HAP-1 (cell line): ENCODE measurements at regions not wholly inside any gene's neighbourhood (a gene's known extent, or its start where the extent isn't known, plus 50 kb on each side); places are given as distances from the start of the nearest gene placed in this dataset.

Source experiments
- DNase-seq, 2 experiments: peaks; one replicate each; pipeline ENCODE4 v3.0.0-alpha.2; 2016 to 2020; ENCODE audit warnings: low spot score in 2 of 2
- H3K27me3 ChIP-seq: fragments of 250-450 bp; sonication (Bioruptor Pico); 2 replicates; pipeline ENCODE4 v1.5.1; 2020; ENCODE audit warnings: low read depth, mild to moderate bottlenecking, moderate library complexity
- H3K36me3 ChIP-seq: fragments of 250-450 bp; sonication (Bioruptor Pico); replicated peaks from 2 replicates; pipeline ENCODE4 v1.5.1; 2020; ENCODE audit warnings: mild to moderate bottlenecking
- H3K4me1 ChIP-seq: fragments of 250-450 bp; sonication (Bioruptor Pico); 2 replicates; pipeline ENCODE4 v1.5.1; 2020; ENCODE audit warnings: mild to moderate bottlenecking
- H3K4me3 ChIP-seq: fragments of 250-450 bp; sonication (Bioruptor Pico); 2 replicates; pipeline ENCODE4 v1.5.1; 2020; ENCODE audit warnings: mild to moderate bottlenecking, moderate library complexity
- H3K9me3 ChIP-seq: fragments of 250-450 bp; sonication (Bioruptor Pico); 2 replicates; pipeline ENCODE4 v1.5.1; 2020; ENCODE audit warnings: mild to moderate bottlenecking, moderate library complexity
- in situ Hi-C: fragments of 300-500 bp; cut with MboI; formaldehyde crosslinking; loops from 3 replicates; pipeline ENCODE4 v1.14.3; 2020; ENCODE audit warnings: low sequenced_read_pairs, inconsistent platforms, mixed read lengths

DNA sequence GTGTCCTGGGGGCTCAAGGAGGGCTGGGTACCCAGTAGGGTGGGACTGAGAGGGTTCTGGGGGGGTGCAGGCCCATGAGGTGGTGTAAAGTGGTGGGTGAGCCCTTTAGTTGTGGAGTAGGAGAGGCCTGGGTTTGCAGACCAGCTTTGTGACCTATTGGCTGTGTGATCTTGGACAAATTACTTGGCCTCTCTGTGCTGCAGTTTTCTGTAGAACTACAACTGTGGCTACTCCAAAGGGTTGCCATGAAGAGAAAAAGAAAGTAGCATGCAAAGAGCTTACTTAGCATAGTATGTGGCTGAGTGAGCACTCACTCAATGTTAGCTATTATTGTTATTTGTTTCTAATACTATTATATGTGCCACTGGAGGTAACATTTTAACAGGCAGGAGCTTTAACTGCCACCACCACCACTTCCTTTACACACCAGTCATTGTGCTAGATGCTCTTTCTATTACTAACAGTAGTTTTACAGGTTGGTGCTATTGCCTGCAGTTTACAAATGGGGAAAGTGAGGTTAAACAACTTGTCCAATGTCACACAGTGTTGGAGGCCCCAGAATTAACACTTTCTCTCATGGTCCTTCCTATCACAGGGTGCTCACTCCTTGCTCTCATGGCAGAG is 286.8 kb downstream of the DHX35 start:
- no peaks in the 10 kb centered on the region for H3K4me1 ChIP-seq
- H3K27me3 ChIP-seq = no peaks in the 10 kb centered on the region
- H3K36me3 ChIP-seq = no peaks in the 10 kb centered on the region
- no peak for DNase-seq
- no peak overlapping the region for H3K4me3 ChIP-seq
- no peaks in the 10 kb centered on the region for H3K9me3 ChIP-seq
- in situ Hi-C loops = no loop called here

DNA sequence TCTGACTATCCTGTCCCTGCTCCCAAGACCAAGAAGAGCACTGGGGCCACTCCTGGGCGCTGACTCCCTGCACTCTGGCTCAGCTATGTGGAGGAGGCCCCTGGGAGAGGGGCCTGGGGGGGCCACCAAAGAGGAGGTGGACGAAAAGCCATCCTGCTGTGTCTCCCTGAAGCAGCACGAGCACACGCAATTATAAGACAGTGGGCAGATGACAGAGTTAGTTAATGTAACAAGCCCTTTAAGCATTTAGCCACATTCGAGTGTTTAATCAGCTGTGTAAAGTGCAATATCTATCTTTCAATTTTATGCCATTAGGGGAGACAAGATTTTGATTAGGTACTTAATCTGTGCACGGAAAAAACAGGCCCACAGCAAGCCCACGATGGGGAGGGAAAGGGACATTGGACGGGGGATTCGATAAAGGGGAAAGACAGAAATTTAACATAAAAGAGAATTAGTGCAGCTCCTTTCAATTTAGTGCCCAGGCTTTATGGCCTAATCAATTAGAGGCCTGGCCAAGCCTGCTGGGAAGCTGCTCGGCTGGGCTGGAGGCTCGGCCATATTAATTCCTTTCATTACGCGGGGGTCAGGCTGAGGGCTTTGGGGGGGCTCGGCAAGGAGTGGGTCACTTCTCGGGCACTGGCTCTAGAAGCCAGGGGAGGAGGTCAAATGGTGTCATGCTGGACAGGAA is 286.2 kb downstream of the DHX35 start:
- in situ Hi-C loops = no loop called here
- Histone ChIP-seq H3K4me3 (no peak overlapping the region), H3K36me3 (no peaks in the 10 kb centered on the region), H3K27me3 (no peaks in the 10 kb centered on the region), H3K4me1 (no peaks in the 10 kb centered on the region), H3K9me3 (no peaks in the 10 kb centered on the region)
- no peak for DNase-seq

DNA sequence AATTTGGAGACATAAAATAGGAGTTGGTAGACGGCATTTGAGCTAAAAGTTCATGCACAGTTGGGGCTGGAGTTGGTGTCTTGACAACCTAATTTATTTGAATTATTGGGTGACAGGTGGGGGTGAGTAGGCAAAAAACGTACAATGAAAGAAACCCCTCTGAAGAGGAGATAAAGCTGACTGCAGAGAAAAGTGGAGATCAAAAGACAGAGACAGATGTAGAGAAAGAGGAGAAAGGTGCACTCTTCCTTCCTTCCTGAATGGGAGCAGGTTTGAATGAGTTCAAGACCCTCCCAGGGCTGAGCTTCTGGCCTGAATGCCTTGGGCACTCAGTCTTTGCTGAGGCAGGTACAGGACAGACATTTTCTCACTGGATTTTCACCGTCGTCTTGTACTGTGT is 284.3 kb downstream of the DHX35 start:
- H3K4me1 ChIP-seq = no peaks in the 10 kb centered on the region
- no peak overlapping the region for H3K4me3 ChIP-seq
- DNase-seq = no peak
- no peaks in the 10 kb centered on the region for H3K36me3 ChIP-seq
- no peaks in the 10 kb centered on the region for H3K9me3 ChIP-seq
- H3K27me3 ChIP-seq = no peaks in the 10 kb centered on the region
- in situ Hi-C loops = no loop called here

DNA sequence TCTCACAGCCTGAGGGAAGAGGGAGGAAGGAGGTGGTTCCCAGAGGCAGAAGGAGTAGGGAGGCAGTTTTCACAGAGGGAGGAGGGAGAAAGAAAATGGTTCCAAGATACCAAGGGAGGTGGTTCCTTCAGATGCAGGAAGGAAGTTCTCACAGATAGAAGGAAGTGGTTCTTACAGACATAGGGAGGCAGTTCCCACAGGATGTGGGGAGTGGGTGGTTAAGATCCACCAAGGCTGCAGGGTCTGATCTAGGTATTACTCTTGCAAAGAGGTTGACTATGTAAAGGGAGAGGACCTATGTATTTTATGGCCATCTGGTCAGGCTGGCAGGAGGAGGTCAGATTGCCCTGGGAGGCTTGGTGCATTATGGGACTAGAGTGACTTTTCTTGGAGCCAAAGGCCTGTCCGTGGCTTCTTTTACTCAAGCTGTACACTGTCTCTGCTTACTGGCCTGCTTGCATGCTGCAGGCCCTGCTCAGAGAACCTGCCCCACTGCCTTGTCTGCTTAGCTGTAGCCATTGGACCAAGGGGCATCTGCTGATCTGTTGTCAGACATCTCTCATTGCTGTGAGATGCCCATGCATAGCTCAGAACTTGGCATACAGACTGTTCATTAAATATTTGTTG is 283.7 kb downstream of the DHX35 start:
- no peak for DNase-seq
- Histone ChIP-seq H3K36me3 (no peaks in the 10 kb centered on the region), H3K9me3 (no peaks in the 10 kb centered on the region), H3K27me3 (no peaks in the 10 kb centered on the region), H3K4me1 (no peaks in the 10 kb centered on the region), H3K4me3 (no peak overlapping the region)
- in situ Hi-C loops = no loop called here

DNA sequence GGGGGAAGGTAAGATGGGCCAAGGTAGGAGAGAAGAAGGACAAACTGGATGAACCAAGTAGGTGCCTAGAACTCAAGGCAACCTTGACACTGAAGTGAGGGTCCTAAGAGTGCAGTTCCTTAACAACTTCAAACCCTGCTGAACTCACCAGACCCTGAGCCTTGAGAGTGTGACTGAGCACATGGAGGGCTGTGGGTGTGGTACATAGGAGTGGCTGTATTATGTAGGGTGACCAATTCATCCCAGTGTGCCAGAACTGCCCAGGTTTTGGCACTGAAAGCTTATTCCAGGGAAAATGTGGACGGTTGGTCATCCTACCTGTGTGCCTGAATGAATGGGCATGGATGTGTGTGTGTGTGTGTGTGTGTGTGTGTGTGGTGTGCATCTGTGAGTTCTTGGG is 281.8 kb downstream of the DHX35 start:
- Histone ChIP-seq H3K27me3 (no peaks in the 10 kb centered on the region), H3K36me3 (no peaks in the 10 kb centered on the region), H3K4me1 (no peaks in the 10 kb centered on the region), H3K9me3 (no peaks in the 10 kb centered on the region), H3K4me3 (no peak overlapping the region)
- in situ Hi-C loops = no loop called here
- no peak for DNase-seq

DNA sequence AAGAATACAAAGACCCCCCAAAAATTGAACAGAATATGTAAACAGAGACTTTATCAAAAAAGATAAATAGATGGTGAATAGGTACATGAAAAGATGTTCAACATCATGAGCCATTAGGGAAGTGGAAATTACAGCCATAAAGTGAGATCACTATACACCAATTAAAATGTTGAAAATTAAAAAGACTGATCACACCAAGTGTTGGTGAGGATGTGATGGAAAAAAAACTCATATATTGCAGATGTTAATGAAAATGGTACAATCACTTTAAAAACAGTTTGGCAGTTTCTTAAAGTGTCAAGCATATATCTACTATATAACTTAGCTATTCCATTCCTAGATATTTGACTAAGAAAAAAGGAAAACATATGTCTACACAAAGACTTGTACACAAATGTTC is 280.5 kb downstream of the DHX35 start:
- Histone ChIP-seq H3K9me3 (no peaks in the 10 kb centered on the region), H3K36me3 (no peaks in the 10 kb centered on the region), H3K4me3 (no peak overlapping the region), H3K4me1 (no peaks in the 10 kb centered on the region), H3K27me3 (no peaks in the 10 kb centered on the region)
- DNase-seq = no peak
- in situ Hi-C loops = no loop called here

DNA sequence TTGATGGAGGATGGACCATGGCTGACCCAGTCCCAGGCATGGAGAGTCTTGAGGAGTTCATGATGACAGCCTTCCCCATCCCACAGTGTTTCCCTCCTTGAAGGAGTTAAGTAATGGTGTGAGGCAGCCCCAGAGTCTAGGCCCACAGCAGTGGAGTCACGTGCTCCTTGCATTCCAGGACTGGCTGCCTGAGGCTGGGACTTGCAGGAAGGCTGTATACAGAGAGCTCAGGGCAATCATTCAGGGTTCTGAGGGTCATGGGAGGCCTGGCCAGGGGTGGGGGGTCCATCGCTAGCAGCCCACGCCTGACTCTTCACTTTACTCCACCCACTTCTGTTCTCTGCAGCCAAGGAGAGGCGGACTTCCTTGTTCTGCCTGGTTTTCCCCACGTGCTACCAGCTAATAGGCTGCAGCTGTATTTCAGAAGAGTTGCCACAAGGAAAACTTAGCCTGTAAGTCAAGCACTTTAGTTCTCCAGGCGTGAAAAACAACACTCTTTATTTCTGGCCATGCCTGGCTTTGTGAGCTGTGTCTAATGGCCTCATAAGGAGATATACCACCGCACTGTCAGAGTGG is 272.5 kb downstream of the DHX35 start:
- in situ Hi-C loops = no loop called here
- Histone ChIP-seq H3K27me3 (no peaks in the 10 kb centered on the region), H3K4me1 (no peaks in the 10 kb centered on the region), H3K4me3 (no peak overlapping the region), H3K9me3 (no peaks in the 10 kb centered on the region), H3K36me3 (no peaks in the 10 kb centered on the region)
- DNase-seq = no peak

DNA sequence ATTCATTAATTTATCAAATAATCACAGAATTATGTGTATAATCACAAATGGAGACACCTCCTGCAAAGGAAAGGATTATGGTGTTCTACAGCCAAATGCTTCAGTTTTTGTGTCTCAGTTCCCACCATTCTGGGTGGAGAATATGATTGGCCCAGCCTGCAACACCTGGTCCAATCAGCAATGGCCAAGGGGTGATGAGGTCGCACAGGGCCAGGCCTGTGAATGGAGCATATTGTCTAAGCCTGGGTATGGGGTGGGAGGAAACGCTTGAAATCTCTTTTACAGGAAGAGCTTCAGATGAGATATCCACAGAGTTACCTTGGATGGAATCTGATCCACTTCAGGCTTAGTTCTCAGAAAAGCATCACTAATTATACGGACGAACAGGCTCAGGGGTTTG is 271.6 kb downstream of the DHX35 start:
- in situ Hi-C loops = no loop called here
- H3K9me3 ChIP-seq = no peaks in the 10 kb centered on the region

DNA sequence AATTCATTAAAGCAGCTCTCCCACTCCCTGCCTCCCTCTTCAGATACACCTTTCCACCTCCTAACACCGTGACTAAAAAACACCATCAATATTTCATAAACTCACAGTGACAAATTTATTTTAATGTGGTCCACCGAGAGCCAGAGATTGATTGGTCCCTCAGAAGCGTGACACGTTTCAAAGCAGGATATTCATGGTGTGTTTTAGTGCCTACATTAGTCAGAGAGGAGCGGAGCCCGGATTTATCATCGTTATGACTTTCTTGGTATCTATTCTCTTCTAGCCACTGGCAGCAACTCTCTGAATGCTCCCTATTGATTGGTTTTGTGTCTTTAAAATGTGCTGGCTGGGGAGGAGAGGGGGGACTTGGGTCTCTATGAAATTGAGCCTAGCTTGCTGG is 265.3 kb downstream of the DHX35 start:
- H3K4me1 ChIP-seq = no peaks in the 10 kb centered on the region
- no peak for DNase-seq
- no peaks in the 10 kb centered on the region for H3K36me3 ChIP-seq
- H3K4me3 ChIP-seq = no peak overlapping the region
- no peaks in the 10 kb centered on the region for H3K9me3 ChIP-seq
- no peaks in the 10 kb centered on the region for H3K27me3 ChIP-seq
- in situ Hi-C loops = no loop called here

More for the DNA sequence above, 271.6 kb downstream of the DHX35 start:
- no peak for DNase-seq
- Histone ChIP-seq H3K4me1 (no peaks in the 10 kb centered on the region), H3K36me3 (no peaks in the 10 kb centered on the region), H3K4me3 (no peak overlapping the region), H3K27me3 (no peaks in the 10 kb centered on the region)

DNA sequence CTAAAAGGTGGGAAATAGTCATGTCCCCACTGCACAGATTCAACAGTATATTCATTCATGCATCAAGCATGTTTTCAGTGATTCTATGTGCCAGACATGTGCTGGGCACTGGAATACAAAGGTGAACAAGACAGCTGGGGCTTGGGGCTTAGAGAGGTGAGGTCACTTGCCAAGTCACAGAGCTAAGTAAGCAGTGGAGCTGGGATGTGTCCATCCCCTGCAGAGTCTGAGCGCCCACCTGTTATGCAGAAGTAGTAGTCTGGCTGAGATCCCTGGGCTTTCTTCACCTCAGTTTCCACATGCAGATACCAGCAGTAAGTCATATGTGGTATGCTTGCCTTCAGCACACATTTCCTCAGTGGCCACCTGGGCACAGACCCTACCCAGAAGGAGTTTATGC is 263.8 kb downstream of the DHX35 start:
- Histone ChIP-seq H3K4me1 (no peaks in the 10 kb centered on the region), H3K27me3 (no peaks in the 10 kb centered on the region), H3K36me3 (no peaks in the 10 kb centered on the region), H3K9me3 (no peaks in the 10 kb centered on the region), H3K4me3 (no peak overlapping the region)
- no peak for DNase-seq
- in situ Hi-C loops = no loop called here

DNA sequence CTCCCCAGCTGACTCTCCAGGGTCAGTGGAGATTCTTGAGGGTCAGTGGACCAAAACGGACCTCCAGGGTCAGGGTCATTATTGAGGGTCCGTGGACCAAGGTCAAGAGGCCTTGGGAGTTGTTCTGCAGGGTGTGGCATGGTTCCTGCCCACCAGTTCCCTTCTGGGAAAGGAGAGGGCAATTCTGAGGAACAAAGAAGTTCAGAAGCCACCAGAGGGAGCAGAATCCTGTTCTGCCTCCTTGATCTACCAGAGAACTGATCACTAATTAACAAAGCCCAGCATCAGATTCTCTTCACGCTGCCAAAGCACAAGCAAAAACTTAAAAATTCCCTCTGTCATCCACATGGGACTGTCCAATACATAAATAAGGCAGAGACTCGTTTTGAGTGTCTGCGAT is 263.4 kb downstream of the DHX35 start:
- no peaks in the 10 kb centered on the region for H3K36me3 ChIP-seq
- no peaks in the 10 kb centered on the region for H3K9me3 ChIP-seq
- H3K27me3 ChIP-seq = no peaks in the 10 kb centered on the region
- H3K4me1 ChIP-seq = no peaks in the 10 kb centered on the region
- in situ Hi-C loops = no loop called here
- no peak overlapping the region for H3K4me3 ChIP-seq
- DNase-seq = no peak

DNA sequence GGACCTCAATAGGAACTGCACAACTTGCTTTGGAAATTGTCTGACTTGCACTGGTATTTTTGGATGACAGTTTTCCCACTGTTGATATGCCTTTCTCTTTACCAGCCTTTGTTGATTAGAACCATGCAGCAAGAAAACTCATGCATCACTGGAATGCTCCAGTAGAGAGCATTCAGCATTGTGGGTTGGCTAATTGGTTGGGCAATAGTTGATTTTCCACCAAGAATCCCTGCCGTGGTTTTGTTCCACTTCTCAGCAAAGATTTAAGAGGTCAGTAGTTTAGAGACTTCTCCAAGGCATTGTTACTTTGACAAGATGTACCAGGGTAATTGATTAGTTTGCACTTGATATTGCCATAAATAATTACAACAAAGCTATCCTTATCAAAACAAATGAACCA is 260.0 kb downstream of the DHX35 start:
- Histone ChIP-seq H3K9me3 (no peaks in the 10 kb centered on the region), H3K27me3 (no peaks in the 10 kb centered on the region), H3K36me3 (no peaks in the 10 kb centered on the region), H3K4me1 (no peaks in the 10 kb centered on the region), H3K4me3 (no peak overlapping the region)
- no peak for DNase-seq
- in situ Hi-C loops = no loop called here

DNA sequence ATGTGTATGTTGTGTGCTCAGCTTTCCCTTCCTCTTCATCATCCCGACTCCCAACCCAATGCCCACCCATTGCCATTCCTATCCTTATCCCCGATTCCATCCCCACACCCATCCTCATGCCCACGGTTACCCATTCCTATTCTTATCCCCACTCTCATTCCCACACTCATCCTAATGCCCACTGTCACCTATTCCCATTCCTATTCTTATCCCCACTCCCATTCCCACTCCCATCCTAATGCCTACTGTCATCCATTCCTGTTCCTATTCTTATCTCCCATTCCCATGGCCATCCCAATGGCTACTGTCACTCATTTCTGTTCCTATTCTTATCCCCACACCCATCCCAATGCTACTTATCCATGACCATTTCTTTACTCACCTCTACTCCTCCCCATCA is 254.1 kb downstream of the DHX35 start:
- Histone ChIP-seq H3K27me3 (no peaks in the 10 kb centered on the region), H3K9me3 (no peaks in the 10 kb centered on the region), H3K4me3 (no peak overlapping the region), H3K4me1 (no peaks in the 10 kb centered on the region), H3K36me3 (no peaks in the 10 kb centered on the region)
- in situ Hi-C loops = no loop called here
- no peak for DNase-seq

DNA sequence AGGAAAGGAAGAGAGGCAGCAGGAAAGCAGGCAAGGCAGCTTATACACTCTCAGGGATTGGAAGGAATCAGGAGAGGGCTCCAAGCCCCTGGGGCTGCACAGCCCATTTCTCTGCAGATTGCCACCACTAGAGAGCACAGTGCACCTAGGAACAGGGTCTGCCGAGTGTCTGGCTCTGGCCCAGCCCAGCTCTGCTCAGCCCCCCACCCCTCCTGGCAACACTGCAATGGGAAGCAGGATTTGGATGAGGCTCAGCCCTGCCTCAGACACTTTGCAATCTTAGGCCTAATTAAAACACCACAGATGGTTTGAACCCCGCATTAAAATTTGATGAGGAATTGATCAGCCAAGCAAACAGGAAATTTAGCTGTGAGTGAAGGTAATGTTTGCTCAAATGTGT is 252.7 kb downstream of the DHX35 start:
- no peak for DNase-seq
- no peaks in the 10 kb centered on the region for H3K9me3 ChIP-seq
- in situ Hi-C loops = no loop called here
- H3K27me3 ChIP-seq = no peaks in the 10 kb centered on the region
- H3K36me3 ChIP-seq = no peaks in the 10 kb centered on the region
- H3K4me1 ChIP-seq = no peaks in the 10 kb centered on the region
- H3K4me3 ChIP-seq = no peak overlapping the region
